SH-SY5Y (cell line): ENCODE measurements at regions not wholly inside any gene's neighbourhood (a gene's known extent, or its start where the extent isn't known, plus 50 kb on each side); places are given as distances from the start of the nearest gene placed in this dataset.

Experiments
- GATA2 ChIP-seq: IDR thresholded peaks from 2 replicates; pipeline ENCODE4 v1.6.1; 2011; ENCODE audit warnings: mild to moderate bottlenecking, low read depth, low read length
- GATA3 ChIP-seq: IDR thresholded peaks from 2 replicates; pipeline ENCODE4 v1.6.1; 2011; ENCODE audit warnings: low read depth, mild to moderate bottlenecking, low read length, moderate library complexity

DNA sequence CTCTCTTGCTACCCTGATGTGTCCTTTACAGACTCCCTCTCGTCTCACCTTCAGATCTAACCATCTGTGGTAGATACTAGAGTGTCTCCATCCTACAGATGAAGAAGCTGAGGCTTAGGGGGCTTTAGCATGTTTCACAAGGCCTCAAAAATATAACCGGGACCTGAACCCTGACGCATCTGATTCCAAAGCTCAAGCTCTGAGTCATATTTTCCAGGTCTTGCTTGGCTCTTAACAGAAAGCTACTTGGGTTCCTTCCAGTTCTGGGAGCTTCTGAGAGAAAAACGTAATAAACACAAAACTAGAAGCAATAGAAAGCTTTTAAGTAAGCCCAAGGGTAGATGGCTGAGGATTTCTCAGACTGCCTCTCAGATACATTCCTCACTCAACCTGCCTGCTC lies 224.3 kb upstream of the EEF2KMT start:
- TF ChIP-seq GATA2 = no peak
- TF ChIP-seq GATA3 = no peak
